ENCODE measurements at regions not wholly inside any gene's neighbourhood (a gene's known extent, or its start where the extent isn't known, plus 50 kb on each side); places are given as distances from the start of the nearest gene placed in this dataset.

DNA sequence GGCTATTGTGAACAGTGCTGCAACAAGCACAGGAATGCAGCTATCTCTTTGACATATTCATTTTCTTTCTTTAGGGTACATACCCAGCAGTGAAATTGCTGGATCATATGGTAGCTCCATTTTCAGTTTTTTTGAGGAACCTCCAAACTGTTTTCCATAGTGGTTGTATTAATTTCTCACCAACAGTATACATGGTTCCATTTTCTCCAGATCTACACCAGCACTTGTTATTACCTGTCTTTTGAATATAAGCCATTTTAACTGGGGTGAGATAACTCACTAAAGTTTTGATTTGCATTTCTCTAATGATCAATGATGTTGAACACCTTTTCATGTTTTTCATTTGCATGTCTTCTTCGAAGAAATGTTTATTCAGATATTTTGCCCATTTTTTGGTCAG, 241.1 kb upstream of the AGTR2 start:
- no peak overlapping the region for H3K9ac ChIP-seq (ENCODE audit: low read length)
- ATAC-seq (ENCODE audit: low read depth) (no peak), DNase-seq (no peak)
- TF ChIP-seq, protein P1, sequence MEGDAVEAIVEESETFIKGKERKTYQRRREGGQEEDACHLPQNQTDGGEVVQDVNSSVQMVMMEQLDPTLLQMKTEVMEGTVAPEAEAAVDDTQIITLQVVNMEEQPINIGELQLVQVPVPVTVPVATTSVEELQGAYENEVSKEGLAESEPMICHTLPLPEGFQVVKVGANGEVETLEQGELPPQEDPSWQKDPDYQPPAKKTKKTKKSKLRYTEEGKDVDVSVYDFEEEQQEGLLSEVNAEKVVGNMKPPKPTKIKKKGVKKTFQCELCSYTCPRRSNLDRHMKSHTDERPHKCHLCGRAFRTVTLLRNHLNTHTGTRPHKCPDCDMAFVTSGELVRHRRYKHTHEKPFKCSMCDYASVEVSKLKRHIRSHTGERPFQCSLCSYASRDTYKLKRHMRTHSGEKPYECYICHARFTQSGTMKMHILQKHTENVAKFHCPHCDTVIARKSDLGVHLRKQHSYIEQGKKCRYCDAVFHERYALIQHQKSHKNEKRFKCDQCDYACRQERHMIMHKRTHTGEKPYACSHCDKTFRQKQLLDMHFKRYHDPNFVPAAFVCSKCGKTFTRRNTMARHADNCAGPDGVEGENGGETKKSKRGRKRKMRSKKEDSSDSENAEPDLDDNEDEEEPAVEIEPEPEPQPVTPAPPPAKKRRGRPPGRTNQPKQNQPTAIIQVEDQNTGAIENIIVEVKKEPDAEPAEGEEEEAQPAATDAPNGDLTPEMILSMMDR (IDR thresholded peaks at IDR 0.05), result no peak
- no peak for TF ChIP-seq EZH2 (IDR thresholded peaks at IDR 0.05; ENCODE audit: borderline replicate concordance, insufficient read depth, low read depth, low read length, poor library complexity, severe bottlenecking)
- no peak overlapping the region for H3K4me3 ChIP-seq (ENCODE audit: control extremely low read depth in 1 of 5, extremely low read depth in 1 of 5, insufficient read depth in 1 of 5, low read depth in 2 of 5, low read length in 4 of 5)
- WGBS (ENCODE audit: insufficient coverage), result no CpG with 5 or more reads among the region's 1 CpG
- no peak overlapping the region for H3K27ac ChIP-seq (ENCODE audit: low read length in 2 of 2)
- ChIA-PET CTCF (no interaction called here), POLR2A (no interaction called here)
- no peaks in the 10 kb centered on the region for H3K4me1 ChIP-seq (ENCODE audit: control insufficient read depth in 2 of 2, insufficient read depth in 2 of 2, low read length in 2 of 2)
- no peaks in the 10 kb centered on the region for H3K27me3 Mint-ChIP-seq
- H3K36me3 ChIP-seq (replicated peaks in 1 of 2; ENCODE audit: control extremely low read depth in 1 of 2, control insufficient read depth in 1 of 2, extremely low read depth in 1 of 2, insufficient read depth in 2 of 2, low read length in 1 of 2), result no peaks in the 10 kb centered on the region
- no peaks in the 10 kb centered on the region for H3K4me1 Mint-ChIP-seq
- H3K79me2 ChIP-seq (ENCODE audit: control insufficient read depth, insufficient read depth, low read length), result no peaks in the 10 kb centered on the region
- H2AFZ ChIP-seq (ENCODE audit: insufficient read depth, low read depth, low read length, poor library complexity, severe bottlenecking), result no peak overlapping the region
- H3K27me3 ChIP-seq (replicated peaks in 1 of 4; ENCODE audit: control extremely low read depth in 1 of 4, control insufficient read depth in 3 of 4, insufficient read depth in 4 of 4, low read length in 3 of 4), result no peaks in the 10 kb centered on the region
- peaks cover 0 to 4% (median 3%) of the 10 kb centered on the region in 3 donors for H3K9me3 ChIP-seq (ENCODE audit: control extremely low read depth in 1 of 3, control insufficient read depth in 2 of 3, insufficient read depth in 1 of 3, low read length in 2 of 3)
- no peak overlapping the region for H3K27ac Mint-ChIP-seq
- no peaks in the 10 kb centered on the region for H4K20me1 ChIP-seq (ENCODE audit: control insufficient read depth, insufficient read depth, low read length, poor library complexity, severe bottlenecking)
- intact Hi-C loops (cut with micrococcal nuclease), result no loop called here
- H3K4me2 ChIP-seq (replicated peaks; ENCODE audit: low read depth, low read length, poor library complexity, severe bottlenecking), result no peak overlapping the region
- H3K4me3 Mint-ChIP-seq, result no peak overlapping the region
- peaks cover 7% of the 10 kb centered on the region for H3K9me3 Mint-ChIP-seq (ENCODE audit: insufficient read depth)

GRCh38 chrX:115936008-115936407, 234.5 kb upstream of the AGTR2 start:
- POLR2A ChIA-PET, result no interaction called here
- no peak for DNase-seq
- no peaks in the 10 kb centered on the region for H3K9me3 Mint-ChIP-seq (ENCODE audit: insufficient read depth)
- Histone ChIP-seq H3K79me2 (ENCODE audit: control insufficient read depth, insufficient read depth, low read length) (no peaks in the 10 kb centered on the region), H3K4me2 (replicated peaks; ENCODE audit: low read depth, low read length, poor library complexity, severe bottlenecking) (no peak overlapping the region), H3K9ac (ENCODE audit: low read length) (no peak overlapping the region), H3K27ac (ENCODE audit: low read length in 2 of 2) (no peak overlapping the region), H4K20me1 (ENCODE audit: control insufficient read depth, insufficient read depth, low read length, poor library complexity, severe bottlenecking) (no peaks in the 10 kb centered on the region), H3K27me3 (replicated peaks in 1 of 4; ENCODE audit: control extremely low read depth in 1 of 4, control insufficient read depth in 3 of 4, insufficient read depth in 4 of 4, low read length in 3 of 4) (no peaks in the 10 kb centered on the region), H3K4me3 (ENCODE audit: control extremely low read depth in 1 of 5, extremely low read depth in 1 of 5, insufficient read depth in 1 of 5, low read depth in 2 of 5, low read length in 4 of 5) (no peak overlapping the region), H2AFZ (ENCODE audit: insufficient read depth, low read depth, low read length, poor library complexity, severe bottlenecking) (no peak overlapping the region), H3K4me1 (ENCODE audit: control insufficient read depth in 2 of 2, insufficient read depth in 2 of 2, low read length in 2 of 2) (peaks cover 16 to 24% of the 10 kb centered on the region in 2 donors), H3K36me3 (replicated peaks in 1 of 2; ENCODE audit: control extremely low read depth in 1 of 2, control insufficient read depth in 1 of 2, extremely low read depth in 1 of 2, insufficient read depth in 2 of 2, low read length in 1 of 2) (no peaks in the 10 kb centered on the region), H3K9me3 (ENCODE audit: control extremely low read depth in 1 of 3, control insufficient read depth in 2 of 3, insufficient read depth in 1 of 3, low read length in 2 of 3) (peaks cover 0 to 2% (median 0%) of the 10 kb centered on the region in 3 donors)
- no peak overlapping the region for H3K4me3 Mint-ChIP-seq
- ATAC-seq (ENCODE audit: low read depth), result no peak
- no peak for TF ChIP-seq EZH2 (IDR thresholded peaks at IDR 0.05; ENCODE audit: borderline replicate concordance, insufficient read depth, low read depth, low read length, poor library complexity, severe bottlenecking)
- TF ChIP-seq, protein P1 (IDR thresholded peaks at IDR 0.05), result no peak
- intact Hi-C loops (cut with micrococcal nuclease), result no loop called here
- no CpG with 5 or more reads among the region's 5 CpGs for WGBS (ENCODE audit: insufficient coverage)
- no peak overlapping the region for H3K27ac Mint-ChIP-seq
- no peaks in the 10 kb centered on the region for H3K27me3 Mint-ChIP-seq
- CTCF ChIA-PET, result no interaction called here
- peaks cover 21% of the 10 kb centered on the region for H3K4me1 Mint-ChIP-seq
